ENCODE measurements at regions not wholly inside any gene's neighbourhood (a gene's known extent, or its start where the extent isn't known, plus 50 kb on each side); places are given as distances from the start of the nearest gene placed in this dataset.

DNA sequence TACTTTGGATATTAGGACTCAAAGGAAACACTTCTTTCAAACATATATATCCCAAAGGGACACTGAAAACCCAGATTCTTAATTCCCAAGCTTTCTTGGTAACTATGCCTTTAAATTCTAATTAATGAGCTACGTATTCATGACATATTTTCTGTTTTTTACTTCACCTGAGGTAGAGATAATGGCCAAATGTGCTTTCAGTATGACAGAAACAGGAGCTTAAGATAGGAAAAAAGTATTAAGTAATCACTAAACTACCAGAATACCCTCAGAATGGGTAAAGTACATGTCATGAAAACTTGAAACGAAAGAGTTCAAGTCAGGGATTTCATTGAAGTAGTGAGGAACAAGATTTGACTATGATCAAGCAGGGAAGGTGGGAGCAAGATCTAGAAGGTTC is 478.5 kb downstream of the AGTPBP1 start:
- TF ChIP-seq POLR2A (IDR thresholded peaks at IDR 0.05) = no peak
- TF ChIP-seq, protein P1, sequence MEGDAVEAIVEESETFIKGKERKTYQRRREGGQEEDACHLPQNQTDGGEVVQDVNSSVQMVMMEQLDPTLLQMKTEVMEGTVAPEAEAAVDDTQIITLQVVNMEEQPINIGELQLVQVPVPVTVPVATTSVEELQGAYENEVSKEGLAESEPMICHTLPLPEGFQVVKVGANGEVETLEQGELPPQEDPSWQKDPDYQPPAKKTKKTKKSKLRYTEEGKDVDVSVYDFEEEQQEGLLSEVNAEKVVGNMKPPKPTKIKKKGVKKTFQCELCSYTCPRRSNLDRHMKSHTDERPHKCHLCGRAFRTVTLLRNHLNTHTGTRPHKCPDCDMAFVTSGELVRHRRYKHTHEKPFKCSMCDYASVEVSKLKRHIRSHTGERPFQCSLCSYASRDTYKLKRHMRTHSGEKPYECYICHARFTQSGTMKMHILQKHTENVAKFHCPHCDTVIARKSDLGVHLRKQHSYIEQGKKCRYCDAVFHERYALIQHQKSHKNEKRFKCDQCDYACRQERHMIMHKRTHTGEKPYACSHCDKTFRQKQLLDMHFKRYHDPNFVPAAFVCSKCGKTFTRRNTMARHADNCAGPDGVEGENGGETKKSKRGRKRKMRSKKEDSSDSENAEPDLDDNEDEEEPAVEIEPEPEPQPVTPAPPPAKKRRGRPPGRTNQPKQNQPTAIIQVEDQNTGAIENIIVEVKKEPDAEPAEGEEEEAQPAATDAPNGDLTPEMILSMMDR (IDR thresholded peaks at IDR 0.05 in 8 of 11, conservative IDR thresholded peaks at IDR 0.05 in 3 of 11) = no peak
- no peak for TF ChIP-seq POLR2AphosphoS5 (IDR thresholded peaks at IDR 0.05)

Measured in spleen (tissue), 7 donors.